ENCODE measurements at regions not wholly inside any gene's neighbourhood (a gene's known extent, or its start where the extent isn't known, plus 50 kb on each side); places are given as distances from the start of the nearest gene placed in this dataset.

DNA sequence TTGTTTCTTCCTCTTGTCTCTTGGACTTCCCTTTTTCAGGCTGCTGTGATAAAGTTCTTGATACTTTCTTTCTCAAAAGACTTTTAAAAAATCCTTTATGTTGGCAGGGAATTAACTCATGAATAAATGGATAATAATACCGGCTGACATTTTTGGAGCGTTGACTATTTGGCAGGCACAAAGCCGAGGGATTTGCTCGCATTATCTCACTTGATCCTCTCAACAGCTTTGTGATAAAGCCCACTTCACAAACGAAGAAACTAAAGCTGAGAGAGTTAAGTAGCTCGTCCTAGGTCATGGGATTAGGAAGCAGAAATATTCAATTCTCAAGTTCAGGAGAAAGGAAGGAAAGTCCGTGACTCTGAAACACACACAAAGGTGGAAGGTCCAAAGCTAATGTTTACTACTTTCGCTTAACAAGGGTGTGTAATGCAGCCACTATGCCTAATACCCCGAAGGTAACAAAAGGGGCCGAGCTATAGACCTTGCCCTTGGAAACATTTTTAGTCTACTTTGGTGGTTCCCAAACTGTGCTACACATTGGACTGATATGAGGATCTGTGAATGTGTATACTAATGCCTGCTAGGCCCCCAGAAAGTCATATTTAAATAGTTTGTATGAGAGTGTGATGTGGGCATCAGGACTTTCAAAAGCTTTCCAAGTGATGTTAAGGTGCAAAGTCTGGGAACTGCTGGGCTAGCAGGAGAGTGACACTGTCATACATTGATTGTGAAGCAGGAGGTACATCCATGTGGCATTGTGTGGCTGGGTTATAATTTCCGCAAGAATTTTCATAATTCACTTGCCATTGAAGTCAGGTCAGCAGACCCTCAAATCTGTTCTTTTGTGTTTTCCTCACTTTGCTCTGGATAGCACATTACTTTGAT, 508.4 kb downstream of the PLCL1 start:
- H2BK12ac ChIP-seq (ENCODE audit: low read length in 2 of 2) = no peak overlapping the region
- H3K14ac ChIP-seq (ENCODE audit: low read length in 2 of 2) = no peak overlapping the region
- H2BK15ac ChIP-seq (ENCODE audit: low read depth, poor library complexity, severe bottlenecking) = no peak overlapping the region
- no peak overlapping the region for H2AFZ ChIP-seq (ENCODE audit: low read depth, low read length)
- DNase-seq = no peak
- H3K79me1 ChIP-seq (replicated peaks; ENCODE audit: low read length, poor library complexity, severe bottlenecking) = no peaks in the 10 kb centered on the region
- H3K27me3 ChIP-seq (ENCODE audit: control insufficient read depth in 1 of 2, insufficient read depth in 1 of 2, low read length in 2 of 2) = peaks cover 6 to 16% of the 10 kb centered on the region in 2 experiments
- no peaks in the 10 kb centered on the region for H3K4me1 ChIP-seq (ENCODE audit: control insufficient read depth, insufficient read depth, low read depth, low read length)
- 85% methylated on average over 11 of the region's 11 CpGs for WGBS
- no peak overlapping the region for H2AK5ac ChIP-seq (ENCODE audit: low read length, severe bottlenecking)
- no peak overlapping the region for H3K18ac ChIP-seq (ENCODE audit: low read depth in 1 of 2, low read length in 2 of 2)
- no peak overlapping the region for H3K23ac ChIP-seq (ENCODE audit: low read length in 2 of 2)
- no peak overlapping the region for H3K27ac ChIP-seq (ENCODE audit: low read length, poor library complexity, severe bottlenecking)
- H4K91ac ChIP-seq (ENCODE audit: low read length) = no peak overlapping the region
- H3K4me3 ChIP-seq (ENCODE audit: insufficient read depth in 1 of 2, low read depth in 1 of 2, low read length in 2 of 2) = no peak overlapping the region
- no peak overlapping the region for H4K8ac ChIP-seq (ENCODE audit: low read length)
- H2BK120ac ChIP-seq (ENCODE audit: low read depth, low read length) = no peak overlapping the region
- no peak overlapping the region for H3K4me2 ChIP-seq (ENCODE audit: low read length, poor library complexity, severe bottlenecking)
- H3K4ac ChIP-seq (ENCODE audit: low read depth in 1 of 2, low read length in 2 of 2) = no peak overlapping the region
- no peaks in the 10 kb centered on the region for H3K36me3 ChIP-seq (ENCODE audit: control insufficient read depth in 1 of 2, insufficient read depth in 2 of 2, low read depth in 1 of 2, low read length in 2 of 2)
- H2BK5ac ChIP-seq (ENCODE audit: low read depth, low read length, poor library complexity, severe bottlenecking) = no peak overlapping the region
- no peaks in the 10 kb centered on the region for H3K9me3 ChIP-seq (ENCODE audit: control insufficient read depth, low read length)
- no peak overlapping the region for H3K9ac ChIP-seq (ENCODE audit: low read length)

DNA sequence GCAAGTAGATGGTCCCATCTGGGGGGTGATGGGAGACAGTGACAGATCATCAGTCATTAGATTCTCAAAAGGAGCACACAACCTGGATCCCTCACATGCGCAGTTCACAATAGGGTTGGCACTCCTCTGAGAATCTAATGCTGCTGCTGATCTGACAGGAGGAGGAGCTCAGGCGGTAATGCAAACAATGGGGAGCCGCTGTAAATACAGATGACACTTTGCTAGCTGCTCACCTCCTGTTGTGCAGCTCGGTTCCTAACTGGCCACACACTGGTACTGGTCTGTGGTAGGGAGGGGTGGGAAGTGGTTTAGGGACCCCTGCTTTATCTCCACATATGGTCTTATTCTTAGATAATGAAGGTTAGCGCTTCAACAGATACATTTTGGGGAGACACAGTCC, 506.6 kb downstream of the PLCL1 start:
- H3K9me3 ChIP-seq (ENCODE audit: control insufficient read depth, low read length) = no peaks in the 10 kb centered on the region
- no peak overlapping the region for H2BK12ac ChIP-seq (ENCODE audit: low read length in 2 of 2)
- no peak overlapping the region for H2BK5ac ChIP-seq (ENCODE audit: low read depth, low read length, poor library complexity, severe bottlenecking)
- H3K9ac ChIP-seq (ENCODE audit: low read length) = no peak overlapping the region
- no peak overlapping the region for H3K27ac ChIP-seq (ENCODE audit: low read length, poor library complexity, severe bottlenecking)
- H3K4me1 ChIP-seq (ENCODE audit: control insufficient read depth, insufficient read depth, low read depth, low read length) = no peaks in the 10 kb centered on the region
- no peak overlapping the region for H3K4me3 ChIP-seq (ENCODE audit: insufficient read depth in 1 of 2, low read depth in 1 of 2, low read length in 2 of 2)
- no peak overlapping the region for H2BK15ac ChIP-seq (ENCODE audit: low read depth, poor library complexity, severe bottlenecking)
- H3K18ac ChIP-seq (ENCODE audit: low read depth in 1 of 2, low read length in 2 of 2) = no peak overlapping the region
- H4K8ac ChIP-seq (ENCODE audit: low read length) = no peak overlapping the region
- H3K23ac ChIP-seq (ENCODE audit: low read length in 2 of 2) = no peak overlapping the region
- H3K27me3 ChIP-seq (ENCODE audit: control insufficient read depth in 1 of 2, insufficient read depth in 1 of 2, low read length in 2 of 2) = peaks cover 6 to 26% of the 10 kb centered on the region in 2 experiments
- no peak for DNase-seq
- no peak overlapping the region for H2AK5ac ChIP-seq (ENCODE audit: low read length, severe bottlenecking)
- H2BK120ac ChIP-seq (ENCODE audit: low read depth, low read length) = peak overlapping the region; percentile 34
- H3K36me3 ChIP-seq (ENCODE audit: control insufficient read depth in 1 of 2, insufficient read depth in 2 of 2, low read depth in 1 of 2, low read length in 2 of 2) = no peaks in the 10 kb centered on the region
- H3K14ac ChIP-seq (ENCODE audit: low read length in 2 of 2) = no peak overlapping the region
- no peak overlapping the region for H3K4ac ChIP-seq (ENCODE audit: low read depth in 1 of 2, low read length in 2 of 2)
- H4K91ac ChIP-seq (ENCODE audit: low read length) = peak overlapping the region; percentile 15
- H2AFZ ChIP-seq (ENCODE audit: low read depth, low read length) = no peak overlapping the region
- H3K79me1 ChIP-seq (replicated peaks; ENCODE audit: low read length, poor library complexity, severe bottlenecking) = no peaks in the 10 kb centered on the region
- 88% methylated on average over 5 of the region's 5 CpGs for WGBS
- no peak overlapping the region for H3K4me2 ChIP-seq (ENCODE audit: low read length, poor library complexity, severe bottlenecking)

DNA sequence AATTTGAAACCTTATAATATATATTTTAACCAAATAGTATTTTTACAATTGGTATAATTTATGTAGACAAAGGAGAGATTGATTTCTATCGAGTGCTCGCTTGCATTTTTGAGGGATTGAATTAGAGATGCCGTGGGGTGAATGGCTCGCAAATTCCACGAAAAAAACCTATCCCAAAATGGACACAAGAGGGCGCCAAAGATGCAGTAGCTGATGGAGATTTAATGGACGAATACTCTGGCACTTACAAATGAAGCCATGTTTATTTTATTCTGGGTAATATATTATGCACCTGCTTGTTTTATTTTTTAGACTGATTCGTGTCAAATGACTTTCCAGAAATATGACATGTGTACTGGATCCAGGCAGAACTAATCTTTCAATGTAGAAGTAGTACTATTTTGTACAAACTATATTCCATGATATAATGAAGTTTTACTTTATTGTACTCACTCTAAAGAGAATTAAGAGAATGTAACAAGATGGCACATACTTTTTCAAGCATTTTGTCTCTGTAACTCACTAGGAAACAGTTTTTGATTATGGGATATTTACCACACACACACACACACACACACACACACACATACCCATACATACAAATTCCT, 505.4 kb downstream of the PLCL1 start:
- H3K4me1 ChIP-seq (ENCODE audit: control insufficient read depth, insufficient read depth, low read depth, low read length) = no peaks in the 10 kb centered on the region
- H4K91ac ChIP-seq (ENCODE audit: low read length) = no peak overlapping the region
- no peak overlapping the region for H3K23ac ChIP-seq (ENCODE audit: low read length in 2 of 2)
- H2BK5ac ChIP-seq (ENCODE audit: low read depth, low read length, poor library complexity, severe bottlenecking) = no peak overlapping the region
- no peak overlapping the region for H3K14ac ChIP-seq (ENCODE audit: low read length in 2 of 2)
- no peak overlapping the region for H2AFZ ChIP-seq (ENCODE audit: low read depth, low read length)
- H3K9ac ChIP-seq (ENCODE audit: low read length) = no peak overlapping the region
- no peak overlapping the region for H2BK120ac ChIP-seq (ENCODE audit: low read depth, low read length)
- no peak overlapping the region for H4K8ac ChIP-seq (ENCODE audit: low read length)
- no peak overlapping the region for H3K4me3 ChIP-seq (ENCODE audit: insufficient read depth in 1 of 2, low read depth in 1 of 2, low read length in 2 of 2)
- H2AK5ac ChIP-seq (ENCODE audit: low read length, severe bottlenecking) = no peak overlapping the region
- no peaks in the 10 kb centered on the region for H3K79me1 ChIP-seq (replicated peaks; ENCODE audit: low read length, poor library complexity, severe bottlenecking)
- H3K36me3 ChIP-seq (ENCODE audit: control insufficient read depth in 1 of 2, insufficient read depth in 2 of 2, low read depth in 1 of 2, low read length in 2 of 2) = no peaks in the 10 kb centered on the region
- peak; percentile 52 for DNase-seq
- H3K4ac ChIP-seq (ENCODE audit: low read depth in 1 of 2, low read length in 2 of 2) = no peak overlapping the region
- H2BK12ac ChIP-seq (ENCODE audit: low read length in 2 of 2) = no peak overlapping the region
- H3K4me2 ChIP-seq (ENCODE audit: low read length, poor library complexity, severe bottlenecking) = no peak overlapping the region
- no peak overlapping the region for H2BK15ac ChIP-seq (ENCODE audit: low read depth, poor library complexity, severe bottlenecking)
- no peaks in the 10 kb centered on the region for H3K9me3 ChIP-seq (ENCODE audit: control insufficient read depth, low read length)
- WGBS = 8% methylated on average over 6 of the region's 8 CpGs
- H3K27ac ChIP-seq (ENCODE audit: low read length, poor library complexity, severe bottlenecking) = no peak overlapping the region
- peaks cover 6 to 26% of the 10 kb centered on the region in 2 experiments for H3K27me3 ChIP-seq (ENCODE audit: control insufficient read depth in 1 of 2, insufficient read depth in 1 of 2, low read length in 2 of 2)
- H3K18ac ChIP-seq (ENCODE audit: low read depth in 1 of 2, low read length in 2 of 2) = no peak overlapping the region

DNA sequence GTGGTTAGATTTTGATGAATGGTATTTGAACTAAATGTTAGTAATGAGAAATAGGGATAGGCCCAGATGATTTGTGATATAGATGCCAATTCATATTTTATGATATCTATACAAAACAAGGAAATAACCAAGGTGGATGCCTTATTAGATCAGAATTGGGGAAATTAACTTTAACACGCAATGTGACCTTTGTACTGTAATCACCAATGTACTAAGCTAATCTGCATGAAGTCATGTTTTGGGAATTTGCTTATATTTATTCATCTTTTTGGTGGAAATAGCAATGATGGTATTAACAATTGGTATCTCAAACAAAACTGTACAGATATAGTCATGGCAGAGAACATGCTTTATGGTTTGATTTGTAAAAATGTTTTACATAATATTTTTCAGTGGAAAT, 504.7 kb downstream of the PLCL1 start:
- Histone ChIP-seq H4K8ac (ENCODE audit: low read length) (no peak overlapping the region), H3K4me3 (ENCODE audit: insufficient read depth in 1 of 2, low read depth in 1 of 2, low read length in 2 of 2) (no peak overlapping the region), H3K14ac (ENCODE audit: low read length in 2 of 2) (no peak overlapping the region), H3K9me3 (ENCODE audit: control insufficient read depth, low read length) (no peaks in the 10 kb centered on the region), H2BK15ac (ENCODE audit: low read depth, poor library complexity, severe bottlenecking) (no peak overlapping the region), H3K27ac (ENCODE audit: low read length, poor library complexity, severe bottlenecking) (no peak overlapping the region), H3K27me3 (ENCODE audit: control insufficient read depth in 1 of 2, insufficient read depth in 1 of 2, low read length in 2 of 2) (peaks cover 6 to 31% of the 10 kb centered on the region in 2 experiments), H2BK120ac (ENCODE audit: low read depth, low read length) (no peak overlapping the region), H3K36me3 (ENCODE audit: control insufficient read depth in 1 of 2, insufficient read depth in 2 of 2, low read depth in 1 of 2, low read length in 2 of 2) (no peaks in the 10 kb centered on the region), H3K79me1 (replicated peaks; ENCODE audit: low read length, poor library complexity, severe bottlenecking) (no peaks in the 10 kb centered on the region), H2BK12ac (ENCODE audit: low read length in 2 of 2) (no peak overlapping the region), H3K9ac (ENCODE audit: low read length) (no peak overlapping the region), H3K4ac (ENCODE audit: low read depth in 1 of 2, low read length in 2 of 2) (no peak overlapping the region), H3K4me2 (ENCODE audit: low read length, poor library complexity, severe bottlenecking) (no peak overlapping the region), H3K4me1 (ENCODE audit: control insufficient read depth, insufficient read depth, low read depth, low read length) (peaks cover 2% of the 10 kb centered on the region), H3K18ac (ENCODE audit: low read depth in 1 of 2, low read length in 2 of 2) (no peak overlapping the region), H4K91ac (ENCODE audit: low read length) (no peak overlapping the region), H2BK5ac (ENCODE audit: low read depth, low read length, poor library complexity, severe bottlenecking) (no peak overlapping the region), H2AFZ (ENCODE audit: low read depth, low read length) (no peak overlapping the region), H3K23ac (ENCODE audit: low read length in 2 of 2) (no peak overlapping the region), H2AK5ac (ENCODE audit: low read length, severe bottlenecking) (no peak overlapping the region)
- no peak for DNase-seq
- 88% methylated on average over 1 of the region's 1 CpG for whole genome bisulfite sequencing
